Fibroblast of the aortic adventitia (primary cell): ENCODE measurements at regions not wholly inside any gene's neighbourhood (a gene's known extent, or its start where the extent isn't known, plus 50 kb on each side); places are given as distances from the start of the nearest gene placed in this dataset.

ENCODE experiments used
- DNase-seq: peaks from one replicate; pipeline ENCODE4 v3.0.0-alpha.2; 2010; ENCODE audit warnings: low read depth
- H3K4me3 ChIP-seq: 2 replicates; pipeline ENCODE4 v1.5.1; 2011; ENCODE audit warnings: low read depth, mild to moderate bottlenecking, control low read depth, low read length, moderate library complexity
- TF ChIP-seq, protein P1 (sequence below): IDR thresholded peaks from 2 replicates; pipeline ENCODE4 v1.5.1; 2011; ENCODE audit warnings: mild to moderate bottlenecking, low read length, control low read depth, inconsistent platforms; ENCODE audit not compliant: insufficient read depth

- TF ChIP-seq, protein P1, sequence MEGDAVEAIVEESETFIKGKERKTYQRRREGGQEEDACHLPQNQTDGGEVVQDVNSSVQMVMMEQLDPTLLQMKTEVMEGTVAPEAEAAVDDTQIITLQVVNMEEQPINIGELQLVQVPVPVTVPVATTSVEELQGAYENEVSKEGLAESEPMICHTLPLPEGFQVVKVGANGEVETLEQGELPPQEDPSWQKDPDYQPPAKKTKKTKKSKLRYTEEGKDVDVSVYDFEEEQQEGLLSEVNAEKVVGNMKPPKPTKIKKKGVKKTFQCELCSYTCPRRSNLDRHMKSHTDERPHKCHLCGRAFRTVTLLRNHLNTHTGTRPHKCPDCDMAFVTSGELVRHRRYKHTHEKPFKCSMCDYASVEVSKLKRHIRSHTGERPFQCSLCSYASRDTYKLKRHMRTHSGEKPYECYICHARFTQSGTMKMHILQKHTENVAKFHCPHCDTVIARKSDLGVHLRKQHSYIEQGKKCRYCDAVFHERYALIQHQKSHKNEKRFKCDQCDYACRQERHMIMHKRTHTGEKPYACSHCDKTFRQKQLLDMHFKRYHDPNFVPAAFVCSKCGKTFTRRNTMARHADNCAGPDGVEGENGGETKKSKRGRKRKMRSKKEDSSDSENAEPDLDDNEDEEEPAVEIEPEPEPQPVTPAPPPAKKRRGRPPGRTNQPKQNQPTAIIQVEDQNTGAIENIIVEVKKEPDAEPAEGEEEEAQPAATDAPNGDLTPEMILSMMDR = no peak
- no peak for DNase-seq
- H3K4me3 ChIP-seq = no peak overlapping the region
Measured at GRCh38 chr9:90129446-90129845, 513.2 kb downstream of the DIRAS2 start.

DNA sequence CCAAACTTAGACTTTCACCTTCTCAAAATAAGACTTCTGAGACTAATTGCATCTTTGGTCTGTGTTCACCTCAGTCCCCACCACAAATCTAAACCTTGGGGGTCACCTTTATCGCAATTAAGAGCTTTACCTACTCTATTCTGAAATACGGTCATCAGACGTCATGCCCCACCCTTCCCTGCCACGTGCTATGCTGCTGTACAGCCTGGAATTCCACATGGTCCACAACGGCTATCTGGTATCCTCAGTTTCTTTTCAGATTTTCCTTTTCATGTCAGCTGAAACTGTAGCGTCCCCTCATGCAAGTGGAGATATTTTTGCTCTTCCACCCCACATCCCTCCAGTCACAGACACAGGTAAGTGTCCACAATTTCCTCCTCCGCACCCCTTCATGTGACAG lies 511.1 kb downstream of the DIRAS2 start:
- no peak overlapping the region for H3K4me3 ChIP-seq
- DNase-seq = no peak
- TF ChIP-seq, protein P1 = no peak

- TF ChIP-seq, protein P1 = no peak
- no peak overlapping the region for H3K4me3 ChIP-seq
- no peak for DNase-seq
Measured at GRCh38 chr9:90132866-90133265, 509.8 kb downstream of the DIRAS2 start.

- no peak for DNase-seq
- TF ChIP-seq, protein P1 = no peak
- no peak overlapping the region for H3K4me3 ChIP-seq
Measured at GRCh38 chr9:90137801-90138200, 504.8 kb downstream of the DIRAS2 start.

- TF ChIP-seq, protein P1 = no peak
- no peak overlapping the region for H3K4me3 ChIP-seq
- DNase-seq = no peak
Measured at GRCh38 chr9:90140131-90140818, 502.3 kb downstream of the DIRAS2 start.

- H3K4me3 ChIP-seq = no peak overlapping the region
- TF ChIP-seq, protein P1 = peak; percentile 61
- DNase-seq = peak; percentile 45
Measured at GRCh38 chr9:90141723-90142122, 500.9 kb downstream of the DIRAS2 start.

GRCh38 chr9:90142580-90142979 lies 500.0 kb downstream of the DIRAS2 start:
- DNase-seq = peak; percentile 55
- TF ChIP-seq, protein P1 = peak; percentile 42
- no peak overlapping the region for H3K4me3 ChIP-seq
